ENCODE measurements at regions not wholly inside any gene's neighbourhood (a gene's known extent, or its start where the extent isn't known, plus 50 kb on each side); places are given as distances from the start of the nearest gene placed in this dataset.

GRCh38 chr6:145295746-145296145 lies 439.6 kb downstream of the EPM2A start:
- DNase-seq (ENCODE audit: low spot score), result no peak

- no peak for DNase-seq (ENCODE audit: low spot score)
Measured at GRCh38 chr6:145305670-145306069, 429.6 kb downstream of the EPM2A start.

- DNase-seq (ENCODE audit: low spot score), result no peak
Measured at GRCh38 chr6:145306489-145306888, 428.8 kb downstream of the EPM2A start.

GRCh38 chr6:145309842-145310535 lies 425.3 kb downstream of the EPM2A start:
- DNase-seq (ENCODE audit: low spot score), result no peak

GRCh38 chr6:145312481-145312880 lies 422.8 kb downstream of the EPM2A start:
- DNase-seq (ENCODE audit: low spot score), result no peak

- no peak for DNase-seq (ENCODE audit: low spot score)
Measured at GRCh38 chr6:145313041-145313855, 422.1 kb downstream of the EPM2A start.

- DNase-seq (ENCODE audit: low spot score), result no peak
Measured at GRCh38 chr6:145315982-145316600, 419.2 kb downstream of the EPM2A start.

GRCh38 chr6:145318952-145319351 lies 416.4 kb downstream of the EPM2A start:
- no peak for DNase-seq (ENCODE audit: low spot score)

- no peak for DNase-seq (ENCODE audit: low spot score)
Measured at GRCh38 chr6:145319605-145320004, 415.7 kb downstream of the EPM2A start.

GRCh38 chr6:145323646-145324045 lies 411.7 kb downstream of the EPM2A start:
- no peak for DNase-seq (ENCODE audit: low spot score)

- DNase-seq (ENCODE audit: low spot score), result no peak
Measured at GRCh38 chr6:145327586-145327985, 407.7 kb downstream of the EPM2A start.

GRCh38 chr6:145329257-145329656 lies 406.1 kb downstream of the EPM2A start:
- DNase-seq (ENCODE audit: low spot score), result no peak

- DNase-seq (ENCODE audit: low spot score), result no peak
Measured at GRCh38 chr6:145331066-145331465, 404.3 kb downstream of the EPM2A start.

- DNase-seq (ENCODE audit: low spot score), result no peak
Measured at GRCh38 chr6:145332011-145332410, 403.3 kb downstream of the EPM2A start.

- no peak for DNase-seq (ENCODE audit: low spot score)
Measured at GRCh38 chr6:145336119-145336518, 399.2 kb downstream of the EPM2A start.

- no peak for DNase-seq (ENCODE audit: low spot score)
Measured at GRCh38 chr6:145339089-145339488, 396.2 kb downstream of the EPM2A start.

- no peak for DNase-seq (ENCODE audit: low spot score)
Measured at GRCh38 chr6:145340256-145340655, 395.1 kb downstream of the EPM2A start.

- DNase-seq (ENCODE audit: low spot score), result no peak
Measured at GRCh38 chr6:145345094-145345493, 390.2 kb downstream of the EPM2A start.

GRCh38 chr6:145347216-145347615 lies 388.1 kb downstream of the EPM2A start:
- DNase-seq (ENCODE audit: low spot score), result no peak

- peak; percentile 43 for DNase-seq (ENCODE audit: low spot score)
Measured at GRCh38 chr6:145349950-145350510, 385.3 kb downstream of the EPM2A start.

GRCh38 chr6:145350928-145351327 lies 384.4 kb downstream of the EPM2A start:
- no peak for DNase-seq (ENCODE audit: low spot score)

GRCh38 chr6:145352382-145353080 lies 382.8 kb downstream of the EPM2A start:
- DNase-seq (ENCODE audit: low spot score), result no peak
